ENCODE measurements at regions not wholly inside any gene's neighbourhood (a gene's known extent, or its start where the extent isn't known, plus 50 kb on each side); places are given as distances from the start of the nearest gene placed in this dataset.

- no peak overlapping the region for H4K5ac ChIP-seq (ENCODE audit: insufficient read length, low read depth, low read length)
- no peak for DNase-seq
- H2AK5ac ChIP-seq (ENCODE audit: insufficient read length, low read length): no peak overlapping the region
- H3K4ac ChIP-seq (ENCODE audit: low read depth, low read length): no peak overlapping the region
- H2BK12ac ChIP-seq (ENCODE audit: insufficient read length, low read depth, low read length): no peak overlapping the region
- no peaks in the 10 kb centered on the region for H3K23me2 ChIP-seq (ENCODE audit: insufficient read length, low read depth, low read length, poor library complexity, severe bottlenecking)
- Mint-ChIP-seq H3K36me3 (ENCODE audit: insufficient read depth in 1 of 3, low read depth in 3 of 3) (no peaks in the 10 kb centered on the region; a peak in 1 of 7 replicates), H3K4me1 (no peaks in the 10 kb centered on the region), H3K4me3 (no peak overlapping the region), H3K27ac (no peak overlapping the region), H3K27me3 (ENCODE audit: low read depth) (no peaks in the 10 kb centered on the region), H3K9me3 (no peaks in the 10 kb centered on the region)
- no peak overlapping the region for H3K23ac ChIP-seq (ENCODE audit: insufficient read length, low read depth, low read length)
- no peak for TF ChIP-seq CTCF (conservative IDR thresholded peaks at IDR 0.05)
- no peaks in the 10 kb centered on the region for H3K9me3 ChIP-seq (ENCODE audit: control insufficient read depth, low read depth, low read length)
- no peak overlapping the region for H2BK20ac ChIP-seq (ENCODE audit: low read depth, low read length, poor library complexity, severe bottlenecking)
- no CpG with 5 or more reads among the region's 3 CpGs for WGBS (ENCODE audit: extremely low coverage, insufficient read length, low lambda C conversion rate)
- H3K56ac ChIP-seq (ENCODE audit: insufficient read length, low read depth, low read length): no peak overlapping the region
- H2AFZ ChIP-seq (ENCODE audit: low read length): no peak overlapping the region
- H3K79me1 ChIP-seq (ENCODE audit: insufficient read depth, low read depth, low read length, poor library complexity, severe bottlenecking): no peaks in the 10 kb centered on the region
- H3K27me3 ChIP-seq (ENCODE audit: insufficient read depth, low read length): no peaks in the 10 kb centered on the region
- no peak overlapping the region for H3K9ac ChIP-seq (ENCODE audit: extremely low read depth, insufficient read length, low read length)
- no peak overlapping the region for H4K8ac ChIP-seq (replicated peaks; ENCODE audit: insufficient read length, low read depth, low read length)
- no peak overlapping the region for H3K14ac ChIP-seq (ENCODE audit: insufficient read depth, low read length)
- H3K4me2 ChIP-seq (ENCODE audit: insufficient read depth, insufficient read length, low read length): no peak overlapping the region
- no peak overlapping the region for H3K18ac ChIP-seq (ENCODE audit: insufficient read length, low read depth, low read length)
- no peak overlapping the region for H3T11ph ChIP-seq (ENCODE audit: low read length)
- H2BK5ac ChIP-seq (ENCODE audit: insufficient read length, low read length): no peak overlapping the region
- H2BK15ac ChIP-seq (ENCODE audit: low read depth, low read length): no peak overlapping the region
- no peak overlapping the region for H2BK120ac ChIP-seq (ENCODE audit: low read depth, low read length, poor library complexity, severe bottlenecking)
- H3K27ac ChIP-seq (ENCODE audit: insufficient read length, low read depth, low read length): no peak overlapping the region
- no peaks in the 10 kb centered on the region for H4K20me1 ChIP-seq (ENCODE audit: control insufficient read depth, insufficient read depth, insufficient read length)
- no peaks in the 10 kb centered on the region for H3K79me2 ChIP-seq (ENCODE audit: insufficient read depth, low read length)
- H3K4me1 ChIP-seq (ENCODE audit: insufficient read depth, low read length): no peaks in the 10 kb centered on the region
- H4K91ac ChIP-seq (ENCODE audit: insufficient read length, low read depth, low read length): no peak overlapping the region
These were observed 84.3 kb upstream of the OSR1 start for GRCh38 chr2:19442731-19443130.

Measured in H9 (cell line).